ENCODE measurements at regions not wholly inside any gene's neighbourhood (a gene's known extent, or its start where the extent isn't known, plus 50 kb on each side); places are given as distances from the start of the nearest gene placed in this dataset.

DNA sequence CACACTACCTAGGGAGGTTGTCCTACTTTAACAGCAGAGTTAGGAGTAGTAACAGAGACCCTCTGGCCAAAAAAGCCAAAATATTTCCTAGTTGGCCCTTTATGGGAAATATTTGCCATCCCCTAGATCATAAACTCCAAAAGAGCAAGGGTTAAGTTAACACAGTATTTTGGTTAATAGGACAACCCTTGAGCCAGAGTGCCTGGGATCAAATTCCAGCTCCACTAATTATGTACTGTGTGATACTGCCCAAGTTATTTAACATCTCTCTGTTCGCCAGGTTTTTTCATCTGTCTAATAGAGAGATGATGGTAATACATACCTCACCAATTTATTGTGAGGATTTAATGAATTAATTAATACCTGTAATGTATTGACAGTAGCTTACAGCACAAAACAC lies 767.4 kb downstream of the KCNJ2 start:
- no peak for TF ChIP-seq CTCF (IDR thresholded peaks at IDR 0.05)
- TF ChIP-seq POLR2A (IDR thresholded peaks at IDR 0.05) = no peak

All from uterus (tissue), 2 donors.